T-cell (primary cell): ENCODE measurements at regions not wholly inside any gene's neighbourhood (a gene's known extent, or its start where the extent isn't known, plus 50 kb on each side); places are given as distances from the start of the nearest gene placed in this dataset.
"Not testable (repeated sequence)": the region's sequence is repeated elsewhere in the genome, so short reads cannot be mapped to it uniquely, and the experiment has no call there.

Experiments
- ATAC-seq, 4 experiments: fragments of 200-7000 bp in 3 of 4; fragments of 150-1000 bp in 1 of 4; cut with Tn5 transposase; replicated peaks in 1 of 4; 1 replicate in 3 of 4; 2 replicates in 1 of 4; pipeline ENCODE4 v1.10.0; 2021; ENCODE audit warnings: moderate library complexity in 3 of 4, mild to moderate bottlenecking in 2 of 4, moderate number of reproducible peaks in 1 of 4
- CTCF ChIA-PET, 2 donors: fragments of 300-600 bp; sonication (Branson Sonifier 250); formaldehyde crosslinking; loops; one replicate each; lab custom pipeline; 2022; ENCODE audit warnings: antibody characterized with exemption in 2 of 2; lab: Charles Lee
- POLR2A ChIA-PET, 2 donors: fragments of 300-600 bp; sonication (Branson Sonifier 250); formaldehyde crosslinking; loops; one replicate each; lab custom pipeline; 2022; ENCODE audit warnings: antibody characterized with exemption in 2 of 2; lab: Charles Lee
- DNase-seq, 35 experiments: peaks; one replicate each; pipeline versions ENCODE4 v3.0.0 to v3.0.0-alpha.2; 2013 to 2023
- H3K27ac ChIP-seq: one replicate; pipeline ENCODE4 v1.5.1; 2013; ENCODE audit warnings: low read length
- H3K27me3 ChIP-seq, 2 experiments: replicated peaks in 1 of 2; 1 replicate in 1 of 2; 2 replicates in 1 of 2; pipeline versions ENCODE4 v1.6.1 to v1.7.0; 2013; ENCODE audit warnings: low read length in 1 of 2, mixed read lengths in 1 of 2; ENCODE audit not compliant: control insufficient read depth in 2 of 2, insufficient read depth in 2 of 2; ENCODE audit errors: extremely low read depth in 1 of 2
- H3K36me3 ChIP-seq, 2 donors: 1 replicate in 1 of 2; 2 replicates in 1 of 2; pipeline versions ENCODE4 v1.6.1 to v1.7.0; 2013; ENCODE audit warnings: low read length in 1 of 2; ENCODE audit not compliant: control insufficient read depth in 2 of 2, insufficient read depth in 1 of 2; ENCODE audit errors: extremely low read depth in 1 of 2
- H3K4me1 ChIP-seq, 2 experiments: 1 replicate in 1 of 2; 2 replicates in 1 of 2; pipeline versions ENCODE4 v1.6.1 to v1.7.0; 2013; ENCODE audit warnings: low read length in 2 of 2, mixed read lengths in 1 of 2; ENCODE audit not compliant: insufficient read depth in 2 of 2, control insufficient read depth in 1 of 2; ENCODE audit errors: extremely low read depth in 1 of 2
- H3K4me3 ChIP-seq, 2 donors: 1 replicate in 1 of 2; 2 replicates in 1 of 2; pipeline versions ENCODE4 v1.5.1 to v1.7.0; 2013; ENCODE audit warnings: mild to moderate bottlenecking in 2 of 2, low read length in 1 of 2, moderate library complexity in 1 of 2; ENCODE audit not compliant: control insufficient read depth in 1 of 2; ENCODE audit errors: extremely low read depth in 1 of 2
- H3K9me3 ChIP-seq: 2 replicates; pipeline ENCODE4 v1.7.0; 2013
- H3K27ac Mint-ChIP-seq, 2 donors: one replicate each; pipeline ENCODE4 v1.8.0; 2020 to 2021; ENCODE audit warnings: mild to moderate bottlenecking in 2 of 2, mixed read lengths in 2 of 2
- H3K27me3 Mint-ChIP-seq, 2 donors: one replicate each; pipeline ENCODE4 v1.8.0; 2021 to 2022; ENCODE audit warnings: mixed read lengths in 2 of 2
- H3K36me3 Mint-ChIP-seq: one replicate; pipeline ENCODE4 v1.8.0; 2021; ENCODE audit warnings: mixed read lengths
- H3K4me1 Mint-ChIP-seq, 3 donors: one replicate each; pipeline ENCODE4 v1.8.0; 2020 to 2022; ENCODE audit warnings: mixed read lengths in 3 of 3, mild to moderate bottlenecking in 1 of 3
- H3K4me3 Mint-ChIP-seq, 3 donors: one replicate each; pipeline ENCODE4 v1.8.0; 2020 to 2022; ENCODE audit warnings: mild to moderate bottlenecking in 3 of 3, mixed read lengths in 3 of 3, moderate library complexity in 3 of 3
- H3K9me3 Mint-ChIP-seq, 3 donors: one replicate each; pipeline ENCODE4 v1.8.0; 2020 to 2022; ENCODE audit warnings: mixed read lengths in 3 of 3
- WGBS: methylation state at CpG from one replicate; pipeline ENCODE4 v1.1.5; 2013; ENCODE audit warnings: missing lambda C conversion rate; ENCODE audit not compliant: insufficient coverage; 5-methylcytosine and 5-hydroxymethylcytosine counted together

DNA sequence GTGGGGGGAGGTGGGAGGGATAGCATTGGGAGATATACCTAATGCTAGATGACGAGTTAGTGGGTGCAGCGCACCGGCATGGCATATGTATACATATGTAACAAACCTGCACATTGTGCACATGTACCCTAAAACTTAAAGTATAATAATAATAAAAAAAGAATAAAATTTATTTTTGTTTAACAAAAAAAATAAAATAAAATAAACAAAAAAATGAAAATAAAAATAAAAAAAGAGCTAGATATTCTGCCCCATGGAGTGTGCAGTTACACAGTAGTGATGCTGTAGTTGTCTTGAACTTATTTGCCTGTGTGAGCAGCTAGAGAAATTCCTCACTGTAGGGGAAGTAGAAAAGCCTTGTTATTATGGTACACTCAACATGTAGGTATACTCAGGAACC, 720.3 kb upstream of the MANEA start:
- H3K9me3 ChIP-seq, H3K4me3 ChIP-seq, H3K36me3 ChIP-seq, H3K4me3 Mint-ChIP-seq, H3K27me3 Mint-ChIP-seq, H3K4me1 ChIP-seq, H3K27ac ChIP-seq, H3K9me3 Mint-ChIP-seq, DNase-seq, H3K27me3 ChIP-seq, POLR2A ChIA-PET, H3K27ac Mint-ChIP-seq, H3K4me1 Mint-ChIP-seq, ATAC-seq, H3K36me3 Mint-ChIP-seq, CTCF ChIA-PET: not testable (repeated sequence)
- no CpG with 5 or more reads among the region's 3 CpGs for WGBS

DNA sequence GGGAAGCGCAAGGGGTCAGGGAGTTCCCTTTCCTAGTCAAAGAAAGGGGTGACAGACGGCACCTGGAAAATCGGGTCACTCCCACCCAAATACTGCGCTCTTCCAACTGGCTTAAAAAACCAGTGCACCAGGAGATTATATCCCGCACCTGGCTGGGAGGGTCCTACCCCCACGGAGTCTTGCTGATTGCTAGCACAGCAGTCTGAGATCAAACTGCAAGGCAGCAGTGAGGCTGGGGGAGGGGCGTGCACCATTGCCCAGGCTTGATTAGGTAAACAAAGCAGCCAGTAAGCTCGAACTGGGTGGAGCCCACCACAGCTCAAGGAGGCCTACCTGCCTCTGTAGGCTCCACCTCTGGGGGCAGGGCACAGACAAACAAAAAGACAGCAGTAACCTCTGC, 726.0 kb upstream of the MANEA start:
- not testable (repeated sequence) for H3K4me3 Mint-ChIP-seq

DNA sequence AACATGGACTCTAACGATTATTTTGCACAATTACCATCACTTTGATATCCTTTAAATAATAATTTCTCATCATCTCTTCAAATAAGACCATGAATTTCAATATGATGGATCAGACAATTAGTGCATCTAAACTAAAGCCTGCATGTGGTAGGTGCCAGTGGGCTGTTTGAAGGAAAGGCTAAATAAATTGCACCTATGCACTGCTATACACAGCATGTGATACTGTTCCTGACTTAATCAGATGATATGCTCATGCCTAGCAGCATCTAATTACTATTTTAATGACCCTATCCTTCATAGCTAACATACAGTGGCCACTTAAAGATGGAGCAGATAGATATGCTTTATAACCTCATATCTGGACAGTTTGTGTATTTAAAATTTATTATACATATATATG, 731.6 kb upstream of the MANEA start:
- no peak overlapping the region for H3K27ac ChIP-seq
- ChIA-PET POLR2A (no interaction called here), CTCF (no interaction called here)
- peaks cover under 1 to 6% (median 6%) of the 10 kb centered on the region in 3 donors for H3K9me3 Mint-ChIP-seq
- no CpG with 5 or more reads among the region's 1 CpG for WGBS
- H3K9me3 ChIP-seq: no peaks in the 10 kb centered on the region
- H3K4me3 Mint-ChIP-seq: no peak overlapping the region
- H3K27me3 ChIP-seq: no peaks in the 10 kb centered on the region
- no peaks in the 10 kb centered on the region for H3K36me3 ChIP-seq
- H3K4me1 ChIP-seq: no peaks in the 10 kb centered on the region
- DNase-seq (no peak), ATAC-seq (no peak)
- H3K36me3 Mint-ChIP-seq: no peaks in the 10 kb centered on the region
- no peak overlapping the region for H3K4me3 ChIP-seq
- no peak overlapping the region for H3K27ac Mint-ChIP-seq
- no peaks in the 10 kb centered on the region for H3K4me1 Mint-ChIP-seq
- H3K27me3 Mint-ChIP-seq: no peaks in the 10 kb centered on the region

More for the DNA sequence above, 726.0 kb upstream of the MANEA start:
- POLR2A ChIA-PET, H3K36me3 ChIP-seq, H3K4me1 ChIP-seq, H3K9me3 ChIP-seq, DNase-seq, CTCF ChIA-PET, H3K4me1 Mint-ChIP-seq, H3K27ac ChIP-seq, H3K4me3 ChIP-seq, H3K27me3 ChIP-seq, H3K36me3 Mint-ChIP-seq, H3K27me3 Mint-ChIP-seq, ATAC-seq, H3K27ac Mint-ChIP-seq: not testable (repeated sequence)
- H3K9me3 Mint-ChIP-seq: peaks cover 6 to 10% (median 9%) of the 10 kb centered on the region in 3 donors
- 86% methylated on average over 3 of the region's 8 CpGs for WGBS

DNA sequence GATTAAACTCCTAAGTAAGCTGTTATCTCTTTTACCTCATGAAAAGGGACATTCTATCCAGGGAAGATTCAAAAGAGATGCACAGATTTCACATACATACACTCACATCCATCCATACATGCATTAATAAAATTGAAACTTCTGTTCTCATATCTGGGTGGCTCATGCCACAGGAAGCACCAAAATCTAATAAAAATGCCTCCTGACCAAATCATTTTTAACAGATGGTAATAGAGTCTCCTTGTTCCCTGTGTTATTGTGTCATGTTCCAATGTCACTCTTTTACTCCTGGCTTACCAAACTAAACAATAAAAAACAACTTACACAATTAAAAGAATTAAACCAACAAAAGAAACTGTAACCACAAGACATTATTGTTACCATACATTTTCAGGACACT, 742.1 kb upstream of the MANEA start:
- Histone ChIP-seq H3K36me3 (no peaks in the 10 kb centered on the region), H3K27ac (no peak overlapping the region), H3K4me1 (no peaks in the 10 kb centered on the region), H3K4me3 (no peak overlapping the region), H3K27me3 (no peaks in the 10 kb centered on the region), H3K9me3 (no peaks in the 10 kb centered on the region)
- peaks cover 4 to 12% (median 12%) of the 10 kb centered on the region in 3 donors for H3K9me3 Mint-ChIP-seq
- ATAC-seq: no peak
- ChIA-PET CTCF (no interaction called here), POLR2A (no interaction called here)
- H3K27ac Mint-ChIP-seq: no peak overlapping the region
- no peaks in the 10 kb centered on the region for H3K4me1 Mint-ChIP-seq
- no peaks in the 10 kb centered on the region for H3K27me3 Mint-ChIP-seq
- DNase-seq: no peak
- no peak overlapping the region for H3K4me3 Mint-ChIP-seq
- no peaks in the 10 kb centered on the region for H3K36me3 Mint-ChIP-seq

DNA sequence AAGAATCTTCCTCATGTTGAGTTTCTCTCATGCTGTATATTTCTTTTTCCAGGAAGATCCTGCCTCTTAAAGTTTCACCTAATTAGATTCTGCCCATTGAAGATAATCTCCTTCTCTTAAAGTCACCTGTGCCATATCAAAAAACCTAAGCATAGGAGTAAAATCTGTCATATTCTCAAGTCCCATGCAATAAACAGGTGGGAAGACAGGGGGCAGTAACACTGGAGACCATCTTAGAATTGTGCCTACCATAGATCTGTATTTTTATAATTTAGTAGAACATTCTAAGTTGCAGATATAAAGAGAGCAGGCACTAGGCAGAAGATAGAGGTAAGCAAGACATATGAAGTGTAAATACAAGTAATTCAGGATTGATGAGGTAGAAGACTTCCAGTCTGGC, 763.5 kb upstream of the MANEA start:
- H3K27ac Mint-ChIP-seq: no peak overlapping the region
- POLR2A ChIA-PET: no interaction called here
- no peaks in the 10 kb centered on the region for H3K36me3 Mint-ChIP-seq
- Histone ChIP-seq H3K36me3 (no peaks in the 10 kb centered on the region), H3K4me1 (no peaks in the 10 kb centered on the region), H3K27me3 (no peaks in the 10 kb centered on the region), H3K9me3 (no peaks in the 10 kb centered on the region), H3K4me3 (no peak overlapping the region), H3K27ac (no peak overlapping the region)
- no peaks in the 10 kb centered on the region for H3K4me1 Mint-ChIP-seq
- no peaks in the 10 kb centered on the region for H3K27me3 Mint-ChIP-seq
- DNase-seq (no peak), ATAC-seq (no peak)
- CTCF ChIA-PET: no interaction called here
- H3K4me3 Mint-ChIP-seq: no peak overlapping the region
- H3K9me3 Mint-ChIP-seq: peaks cover 2 to 11% (median 8%) of the 10 kb centered on the region in 3 donors

DNA sequence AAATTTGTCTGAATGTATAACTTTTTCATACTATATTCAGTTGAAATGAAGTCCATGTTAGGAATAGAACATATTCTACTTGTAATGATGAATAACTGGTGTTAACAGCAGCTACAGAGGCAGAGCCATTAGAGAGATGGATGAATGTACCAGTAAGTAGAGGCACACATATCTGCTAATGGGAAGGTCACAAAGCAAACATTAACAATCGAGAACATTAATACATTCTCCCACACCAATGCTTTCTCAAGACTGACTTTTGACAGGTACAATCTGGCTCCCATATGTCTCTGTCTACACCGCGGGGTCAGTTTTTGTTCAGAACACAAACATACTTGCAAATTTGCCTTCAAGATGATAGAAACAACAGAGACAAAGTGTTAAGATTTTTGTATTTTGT, 776.0 kb upstream of the MANEA start:
- Mint-ChIP-seq H3K4me3 (no peak overlapping the region), H3K27me3 (no peaks in the 10 kb centered on the region), H3K9me3 (peaks cover 3 to 8% (median 7%) of the 10 kb centered on the region in 3 donors), H3K36me3 (no peaks in the 10 kb centered on the region), H3K4me1 (no peaks in the 10 kb centered on the region), H3K27ac (no peak overlapping the region)
- no peak for ATAC-seq
- ChIA-PET POLR2A (no interaction called here), CTCF (no interaction called here)
- WGBS: no CpG with 5 or more reads among the region's 3 CpGs
- no peak overlapping the region for H3K4me3 ChIP-seq
- no peaks in the 10 kb centered on the region for H3K36me3 ChIP-seq
- DNase-seq: no peak
- no peaks in the 10 kb centered on the region for H3K27me3 ChIP-seq
- no peaks in the 10 kb centered on the region for H3K4me1 ChIP-seq
- no peak overlapping the region for H3K27ac ChIP-seq
- H3K9me3 ChIP-seq: no peaks in the 10 kb centered on the region

DNA sequence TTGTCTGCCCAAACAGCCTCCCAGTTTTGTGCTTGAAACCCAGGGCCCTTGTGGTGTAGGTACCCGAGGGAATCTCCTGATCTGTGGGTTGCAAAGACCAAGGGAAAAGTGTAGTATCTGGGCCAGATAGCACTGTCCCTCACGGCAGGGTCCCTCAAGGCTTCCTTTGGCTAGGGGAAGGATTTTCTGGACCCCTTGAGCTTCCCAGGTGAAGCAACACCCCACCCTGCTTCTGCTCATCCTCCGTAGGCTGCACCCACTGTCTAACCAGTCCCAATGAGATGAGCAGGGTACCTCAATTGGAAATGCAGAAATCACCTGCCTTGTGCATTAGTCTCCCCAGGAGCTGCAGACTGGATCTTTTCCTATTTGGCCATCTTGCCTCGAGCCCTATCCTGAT, 791.8 kb upstream of the MANEA start:
- H3K4me1 Mint-ChIP-seq: no peaks in the 10 kb centered on the region
- ChIA-PET CTCF (no interaction called here), POLR2A (no interaction called here)
- no peaks in the 10 kb centered on the region for H3K36me3 ChIP-seq
- no peak overlapping the region for H3K27ac Mint-ChIP-seq
- H3K9me3 Mint-ChIP-seq: peaks cover 3 to 28% (median 21%) of the 10 kb centered on the region in 3 donors
- no peak overlapping the region for H3K4me3 Mint-ChIP-seq
- ATAC-seq (no peak), DNase-seq (no peak)
- H3K4me1 ChIP-seq: no peaks in the 10 kb centered on the region
- no peaks in the 10 kb centered on the region for H3K36me3 Mint-ChIP-seq
- H3K9me3 ChIP-seq: no peaks in the 10 kb centered on the region
- no peak overlapping the region for H3K27ac ChIP-seq
- no peaks in the 10 kb centered on the region for H3K27me3 Mint-ChIP-seq
- WGBS: 67% methylated on average over 2 of the region's 4 CpGs
- H3K27me3 ChIP-seq: no peaks in the 10 kb centered on the region
- H3K4me3 ChIP-seq: no peak overlapping the region
